Psoas muscle (tissue), 7 donors: ENCODE measurements at regions not wholly inside any gene's neighbourhood (a gene's known extent, or its start where the extent isn't known, plus 50 kb on each side); places are given as distances from the start of the nearest gene placed in this dataset.
"Not testable (repeated sequence)": the region's sequence is repeated elsewhere in the genome, so short reads cannot be mapped to it uniquely, and the experiment has no call there.

Source experiments
- ATAC-seq, 4 donors: fragments of 200-7000 bp; cut with Tn5 transposase; one replicate each; pipeline ENCODE4 v1.9.1; 2020; ENCODE audit warnings: moderate library complexity in 3 of 4, mild to moderate bottlenecking in 2 of 4
- DNase-seq, 2 donors: peaks; one replicate each; pipeline ENCODE4 v3.0.0-alpha.2; 2020
- H3K27ac ChIP-seq: fragments of 200-600 bp; one replicate; pipeline ENCODE4 v1.8.0; 2022
- H3K27me3 ChIP-seq, 3 donors: fragments of 200-600 bp in 1 of 3; one replicate each; pipeline versions ENCODE4 v1.6.1 to v1.8.0; 2013 to 2022; ENCODE audit warnings: low read length in 2 of 3, mild to moderate bottlenecking in 2 of 3, moderate library complexity in 1 of 3; ENCODE audit not compliant: insufficient read depth in 3 of 3
- H3K36me3 ChIP-seq, 2 donors: fragments of 200-600 bp in 1 of 2; one replicate each; pipeline versions ENCODE4 v1.6.1 to v1.8.0; 2013 to 2022; ENCODE audit warnings: low read depth in 1 of 2, mild to moderate bottlenecking in 1 of 2, moderate library complexity in 1 of 2; ENCODE audit not compliant: insufficient read depth in 1 of 2
- H3K4me1 ChIP-seq: fragments of 200-600 bp; one replicate; pipeline ENCODE4 v1.8.0; 2022
- H3K4me3 ChIP-seq: fragments of 200-600 bp; one replicate; pipeline ENCODE4 v1.8.0; 2022; ENCODE audit warnings: mild to moderate bottlenecking
- H3K9me3 ChIP-seq: fragments of 200-600 bp; one replicate; pipeline ENCODE4 v1.8.0; 2022
- CTCF ChIP-seq: fragments of 200-600 bp; IDR thresholded peaks from one replicate; pipeline ENCODE4 v1.8.0; 2022; ENCODE audit warnings: antibody characterized with exemption
- WGBS, 3 donors: extraction: QIAGEN DNeasy Blood & Tissue Kit; methylation state at CpG; one replicate each; pipeline versions ENCODE4 v1.1.6 to v1.1.7; 2013; 5-methylcytosine and 5-hydroxymethylcytosine counted together
- intact Hi-C, 2 donors: fragments of 100-400 bp; cut with DNase I; formaldehyde crosslinking; loops; one replicate each; pipeline versions ENCODE4 v1.11.0 to v1.14.2; 2022
- donor health status: healthy with polysubstance abuse.
- donor health status: DM: no; HTN: no; CAD: no; lungs with moderate emphysema.
- donor health status: Bipolar disorder and iron deficiency.
- donor health status: healthy.
- donor health status: DM: yes; HTN: yes; CAD: no.
- donor health status: DM: no; HTN: no; CAD: no.
- donor health status: DM: yes; HTN: yes; CAD: no.

GRCh38 chr6:97771372-97771771, 488.4 kb upstream of the MMS22L start:
- no peaks in the 10 kb centered on the region for H3K9me3 ChIP-seq
- H3K4me1 ChIP-seq, result no peaks in the 10 kb centered on the region
- H3K27ac ChIP-seq, result no peak overlapping the region
- 35 to 44% (median 39%) methylated on average over 2 of the region's 2 CpGs for WGBS, 3 donors
- ATAC-seq, result no peak
- DNase-seq, result no peak
- H3K36me3 ChIP-seq, result no peaks in the 10 kb centered on the region
- TF ChIP-seq CTCF, result no peak
- no peak overlapping the region for H3K4me3 ChIP-seq
- no peaks in the 10 kb centered on the region for H3K27me3 ChIP-seq
- intact Hi-C loops, result no loop called here

- ATAC-seq (no peak), DNase-seq (no peak)
- intact Hi-C loops, result no loop called here
- no peaks in the 10 kb centered on the region for H3K27me3 ChIP-seq
- H3K4me3 ChIP-seq, result no peak overlapping the region
- no peak for TF ChIP-seq CTCF
- no peaks in the 10 kb centered on the region for H3K9me3 ChIP-seq
- H3K4me1 ChIP-seq, result no peaks in the 10 kb centered on the region
- WGBS, 3 donors, result 77 to 83% (median 80%) methylated on average over 5 of the region's 5 CpGs
- no peak overlapping the region for H3K27ac ChIP-seq
- no peaks in the 10 kb centered on the region for H3K36me3 ChIP-seq
Measured at GRCh38 chr6:97775012-97775411, 492.0 kb upstream of the MMS22L start.

DNA sequence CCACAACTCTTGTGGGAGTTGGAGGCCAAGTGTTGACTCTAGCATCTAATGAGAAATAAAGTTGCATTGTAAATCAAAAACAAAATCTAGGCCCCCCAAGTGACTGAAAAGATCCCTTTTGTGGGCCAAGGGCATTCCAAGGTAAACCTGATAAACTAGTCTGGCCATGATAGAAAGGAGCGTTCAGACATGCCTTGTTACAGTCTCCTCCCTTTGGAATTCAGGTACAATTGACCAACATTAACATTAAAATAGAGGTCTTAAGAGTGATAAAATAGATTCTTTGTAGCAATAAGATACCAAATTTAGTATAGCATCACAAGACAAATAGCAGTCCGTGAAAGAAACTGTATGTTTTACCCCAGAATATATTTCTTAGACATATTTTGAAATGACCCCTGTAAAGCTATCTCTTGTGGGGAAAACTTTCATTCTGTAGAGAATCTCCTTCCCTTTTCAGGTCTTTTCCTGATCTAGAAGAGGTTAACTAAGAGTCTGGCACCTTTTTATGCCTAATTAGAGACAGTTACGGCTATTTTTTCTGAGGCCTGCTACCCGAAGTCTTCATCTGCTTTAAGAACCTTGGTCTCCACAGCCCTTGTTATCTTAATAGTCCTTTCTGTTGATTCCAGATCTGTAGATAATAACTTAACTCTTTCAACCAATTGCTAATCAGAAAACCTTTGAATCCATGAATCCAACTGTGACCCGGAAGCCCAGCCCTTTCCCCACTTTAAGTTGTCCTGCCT, 495.4 kb upstream of the MMS22L start:
- Histone ChIP-seq H3K27ac (no peak overlapping the region), H3K36me3 (no peaks in the 10 kb centered on the region), H3K9me3 (no peaks in the 10 kb centered on the region), H3K27me3 (no peaks in the 10 kb centered on the region), H3K4me1 (no peaks in the 10 kb centered on the region), H3K4me3 (no peak overlapping the region)
- intact Hi-C loops, result no loop called here
- no peak for ATAC-seq
- TF ChIP-seq CTCF, result no peak
- 59 to 63% (median 62%) methylated on average over 5 of the region's 5 CpGs for WGBS, 3 donors
- no peak for DNase-seq

DNA sequence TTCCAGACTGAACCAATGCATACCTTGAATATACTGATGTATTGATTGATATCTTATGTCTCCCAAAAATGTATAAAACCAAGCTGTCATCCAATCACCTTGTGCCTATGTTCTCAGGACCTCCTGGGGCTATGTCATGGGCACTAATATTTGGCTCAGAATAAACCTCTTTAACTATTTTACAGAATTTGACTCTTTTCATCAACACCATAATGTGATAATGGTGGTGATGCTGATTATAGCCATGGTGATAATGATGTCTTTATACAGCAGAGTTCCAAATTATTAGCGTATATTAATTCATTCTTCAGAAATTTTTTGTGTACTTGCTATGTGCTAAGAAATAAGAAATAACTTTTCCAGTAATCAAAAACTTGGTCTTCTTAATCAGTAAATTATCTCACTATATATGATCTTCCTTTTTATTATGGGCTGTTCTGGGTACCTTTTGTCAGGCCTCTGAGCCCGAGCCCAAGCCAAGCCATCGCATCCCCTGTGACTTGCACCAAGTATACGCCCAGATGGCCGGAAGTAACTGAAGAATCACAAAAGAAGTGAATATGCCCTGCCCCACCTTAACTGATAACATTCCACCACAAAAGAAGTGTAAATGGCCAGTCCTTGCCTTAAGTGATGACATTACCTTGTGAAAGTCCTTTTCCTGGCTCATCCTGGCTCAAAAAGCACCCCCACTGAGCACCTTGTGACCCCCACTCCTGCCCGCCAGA, 496.2 kb upstream of the MMS22L start:
- H3K27ac ChIP-seq, H3K36me3 ChIP-seq, H3K9me3 ChIP-seq, H3K4me3 ChIP-seq, H3K4me1 ChIP-seq, DNase-seq, ATAC-seq, H3K27me3 ChIP-seq, intact Hi-C loops: not testable (repeated sequence)
- 81 to 91% (median 88%) methylated on average over 5 of the region's 6 CpGs for WGBS, 3 donors

DNA sequence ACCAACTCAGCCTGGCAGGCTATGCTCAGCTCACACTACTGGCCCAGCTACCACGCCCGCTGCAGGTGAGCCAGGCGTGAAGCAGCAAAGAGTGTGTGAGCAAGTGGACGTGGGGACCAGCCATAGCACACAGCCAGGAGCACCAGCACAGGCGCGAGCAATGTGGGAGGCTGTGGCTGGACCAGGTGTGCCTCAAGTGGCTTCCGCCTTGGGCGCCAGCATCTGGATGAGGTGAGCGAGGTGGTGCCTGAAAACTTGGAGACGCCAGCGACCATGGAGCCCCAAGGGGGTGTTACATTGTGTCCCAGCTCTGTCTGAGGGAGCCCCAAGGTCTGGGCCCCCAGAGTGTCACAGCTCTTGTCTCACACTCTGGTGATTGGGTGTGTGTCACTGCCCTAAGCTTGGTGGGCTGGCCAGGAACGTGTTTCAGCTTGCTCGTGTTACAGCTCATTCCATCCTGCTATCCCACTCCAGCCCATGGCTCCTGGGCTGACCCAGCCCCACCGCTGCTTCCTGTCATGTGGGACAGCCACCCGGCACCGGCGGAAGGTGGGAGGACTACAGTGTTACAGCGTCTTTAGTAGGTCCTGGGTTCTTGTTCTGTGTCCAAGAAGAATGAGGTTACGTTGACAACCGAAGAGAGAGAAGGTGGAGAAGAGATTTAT, 508.0 kb upstream of the MMS22L start:
- WGBS, 3 donors, result 87 to 89% (median 89%) methylated on average over 20 of the region's 20 CpGs
- TF ChIP-seq CTCF, result no peak
- Histone ChIP-seq H3K4me3 (no peak overlapping the region), H3K4me1 (no peaks in the 10 kb centered on the region), H3K9me3 (no peaks in the 10 kb centered on the region), H3K27ac (no peak overlapping the region), H3K27me3 (no peaks in the 10 kb centered on the region), H3K36me3 (no peaks in the 10 kb centered on the region)
- no peak for DNase-seq
- intact Hi-C loops, result no loop called here
- no peak for ATAC-seq
